ENCODE measurements at regions not wholly inside any gene's neighbourhood (a gene's known extent, or its start where the extent isn't known, plus 50 kb on each side); places are given as distances from the start of the nearest gene placed in this dataset.

DNA sequence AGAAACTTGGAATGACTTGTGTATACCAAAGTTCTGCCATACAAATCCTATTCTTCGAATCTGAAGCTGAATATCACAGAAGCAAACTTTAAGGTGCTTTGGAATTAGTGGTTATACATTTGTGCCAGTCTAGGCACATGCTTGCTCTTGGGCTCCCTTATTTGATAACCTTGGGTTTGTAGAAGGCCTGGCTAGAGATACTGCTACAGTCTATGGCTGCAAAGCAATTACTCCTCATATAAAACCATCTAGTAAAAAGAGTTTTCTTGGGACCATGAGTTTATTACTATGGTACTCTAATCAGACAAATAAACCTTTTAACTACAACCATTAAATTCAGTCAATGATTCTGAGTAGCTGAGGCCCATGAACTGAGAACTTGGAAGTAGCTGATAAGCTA lies 92.5 kb upstream of the SLC13A1 start:
- TF ChIP-seq, protein P1, sequence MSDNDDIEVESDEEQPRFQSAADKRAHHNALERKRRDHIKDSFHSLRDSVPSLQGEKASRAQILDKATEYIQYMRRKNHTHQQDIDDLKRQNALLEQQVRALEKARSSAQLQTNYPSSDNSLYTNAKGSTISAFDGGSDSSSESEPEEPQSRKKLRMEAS (IDR thresholded peaks at IDR 0.05) = no peak
- TF ChIP-seq, protein P2, sequence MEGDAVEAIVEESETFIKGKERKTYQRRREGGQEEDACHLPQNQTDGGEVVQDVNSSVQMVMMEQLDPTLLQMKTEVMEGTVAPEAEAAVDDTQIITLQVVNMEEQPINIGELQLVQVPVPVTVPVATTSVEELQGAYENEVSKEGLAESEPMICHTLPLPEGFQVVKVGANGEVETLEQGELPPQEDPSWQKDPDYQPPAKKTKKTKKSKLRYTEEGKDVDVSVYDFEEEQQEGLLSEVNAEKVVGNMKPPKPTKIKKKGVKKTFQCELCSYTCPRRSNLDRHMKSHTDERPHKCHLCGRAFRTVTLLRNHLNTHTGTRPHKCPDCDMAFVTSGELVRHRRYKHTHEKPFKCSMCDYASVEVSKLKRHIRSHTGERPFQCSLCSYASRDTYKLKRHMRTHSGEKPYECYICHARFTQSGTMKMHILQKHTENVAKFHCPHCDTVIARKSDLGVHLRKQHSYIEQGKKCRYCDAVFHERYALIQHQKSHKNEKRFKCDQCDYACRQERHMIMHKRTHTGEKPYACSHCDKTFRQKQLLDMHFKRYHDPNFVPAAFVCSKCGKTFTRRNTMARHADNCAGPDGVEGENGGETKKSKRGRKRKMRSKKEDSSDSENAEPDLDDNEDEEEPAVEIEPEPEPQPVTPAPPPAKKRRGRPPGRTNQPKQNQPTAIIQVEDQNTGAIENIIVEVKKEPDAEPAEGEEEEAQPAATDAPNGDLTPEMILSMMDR (IDR thresholded peaks at IDR 0.05; ENCODE audit: low read depth, low read length, missing input control) = no peak
- TF ChIP-seq RAD21 (IDR thresholded peaks at IDR 0.05) = no peak
- no peak for TF ChIP-seq NR2F2 (IDR thresholded peaks at IDR 0.05)
- no peak for TF ChIP-seq RXRA (IDR thresholded peaks at IDR 0.05)
- TF ChIP-seq HNF4G (IDR thresholded peaks at IDR 0.05) = no peak
- TF ChIP-seq, protein P3, sequence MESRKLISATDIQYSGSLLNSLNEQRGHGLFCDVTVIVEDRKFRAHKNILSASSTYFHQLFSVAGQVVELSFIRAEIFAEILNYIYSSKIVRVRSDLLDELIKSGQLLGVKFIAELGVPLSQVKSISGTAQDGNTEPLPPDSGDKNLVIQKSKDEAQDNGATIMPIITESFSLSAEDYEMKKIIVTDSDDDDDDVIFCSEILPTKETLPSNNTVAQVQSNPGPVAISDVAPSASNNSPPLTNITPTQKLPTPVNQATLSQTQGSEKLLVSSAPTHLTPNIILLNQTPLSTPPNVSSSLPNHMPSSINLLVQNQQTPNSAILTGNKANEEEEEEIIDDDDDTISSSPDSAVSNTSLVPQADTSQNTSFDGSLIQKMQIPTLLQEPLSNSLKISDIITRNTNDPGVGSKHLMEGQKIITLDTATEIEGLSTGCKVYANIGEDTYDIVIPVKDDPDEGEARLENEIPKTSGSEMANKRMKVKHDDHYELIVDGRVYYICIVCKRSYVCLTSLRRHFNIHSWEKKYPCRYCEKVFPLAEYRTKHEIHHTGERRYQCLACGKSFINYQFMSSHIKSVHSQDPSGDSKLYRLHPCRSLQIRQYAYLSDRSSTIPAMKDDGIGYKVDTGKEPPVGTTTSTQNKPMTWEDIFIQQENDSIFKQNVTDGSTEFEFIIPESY (IDR thresholded peaks at IDR 0.05) = no peak
- TF ChIP-seq, protein P4, sequence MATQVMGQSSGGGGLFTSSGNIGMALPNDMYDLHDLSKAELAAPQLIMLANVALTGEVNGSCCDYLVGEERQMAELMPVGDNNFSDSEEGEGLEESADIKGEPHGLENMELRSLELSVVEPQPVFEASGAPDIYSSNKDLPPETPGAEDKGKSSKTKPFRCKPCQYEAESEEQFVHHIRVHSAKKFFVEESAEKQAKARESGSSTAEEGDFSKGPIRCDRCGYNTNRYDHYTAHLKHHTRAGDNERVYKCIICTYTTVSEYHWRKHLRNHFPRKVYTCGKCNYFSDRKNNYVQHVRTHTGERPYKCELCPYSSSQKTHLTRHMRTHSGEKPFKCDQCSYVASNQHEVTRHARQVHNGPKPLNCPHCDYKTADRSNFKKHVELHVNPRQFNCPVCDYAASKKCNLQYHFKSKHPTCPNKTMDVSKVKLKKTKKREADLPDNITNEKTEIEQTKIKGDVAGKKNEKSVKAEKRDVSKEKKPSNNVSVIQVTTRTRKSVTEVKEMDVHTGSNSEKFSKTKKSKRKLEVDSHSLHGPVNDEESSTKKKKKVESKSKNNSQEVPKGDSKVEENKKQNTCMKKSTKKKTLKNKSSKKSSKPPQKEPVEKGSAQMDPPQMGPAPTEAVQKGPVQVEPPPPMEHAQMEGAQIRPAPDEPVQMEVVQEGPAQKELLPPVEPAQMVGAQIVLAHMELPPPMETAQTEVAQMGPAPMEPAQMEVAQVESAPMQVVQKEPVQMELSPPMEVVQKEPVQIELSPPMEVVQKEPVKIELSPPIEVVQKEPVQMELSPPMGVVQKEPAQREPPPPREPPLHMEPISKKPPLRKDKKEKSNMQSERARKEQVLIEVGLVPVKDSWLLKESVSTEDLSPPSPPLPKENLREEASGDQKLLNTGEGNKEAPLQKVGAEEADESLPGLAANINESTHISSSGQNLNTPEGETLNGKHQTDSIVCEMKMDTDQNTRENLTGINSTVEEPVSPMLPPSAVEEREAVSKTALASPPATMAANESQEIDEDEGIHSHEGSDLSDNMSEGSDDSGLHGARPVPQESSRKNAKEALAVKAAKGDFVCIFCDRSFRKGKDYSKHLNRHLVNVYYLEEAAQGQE (IDR thresholded peaks at IDR 0.05) = no peak

All from liver (tissue), 3 donors.